HG03135 (cell line): ENCODE measurements at regions not wholly inside any gene's neighbourhood (a gene's known extent, or its start where the extent isn't known, plus 50 kb on each side); places are given as distances from the start of the nearest gene placed in this dataset.
"Not testable (repeated sequence)": the region's sequence is repeated elsewhere in the genome, so short reads cannot be mapped to it uniquely, and the experiment has no call there.

Experiments used
- ATAC-seq: cut with Tn5 transposase; IDR thresholded peaks from one replicate; pipeline ENCODE4 v1.9.1; 2021; ENCODE audit warnings: mild to moderate bottlenecking, moderate library complexity; ENCODE audit not compliant: unreplicated experiment

- no peak for ATAC-seq
These were observed 192.0 kb downstream of the OTUD1 start for GRCh38 chr10:23630885-23631284.

GRCh38 chr10:23643111-23643780 lies 204.4 kb downstream of the OTUD1 start:
- ATAC-seq = no peak

DNA sequence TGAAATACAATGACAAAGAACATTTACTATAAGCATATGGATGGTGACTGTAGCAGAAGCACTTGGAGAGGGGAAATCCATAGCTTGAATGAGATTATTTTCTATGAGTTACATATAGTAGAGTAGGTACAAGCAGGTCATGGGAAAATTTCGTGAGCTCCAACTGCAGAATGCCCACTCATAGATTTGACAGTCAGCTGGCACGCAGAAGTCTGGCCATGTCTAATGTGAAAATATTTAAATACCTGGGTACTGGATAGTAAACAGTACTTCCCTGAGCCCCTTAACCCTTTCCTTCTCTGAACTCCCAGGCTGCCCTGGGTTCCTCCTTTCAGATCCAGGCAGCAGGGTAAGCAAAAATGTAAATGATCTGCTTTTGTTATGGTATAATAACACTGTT lies 209.7 kb downstream of the OTUD1 start:
- no peak for ATAC-seq

GRCh38 chr10:23656735-23657134 lies 217.9 kb downstream of the OTUD1 start:
- ATAC-seq = no peak

- ATAC-seq = no peak
These were observed 218.8 kb downstream of the OTUD1 start for GRCh38 chr10:23657677-23658076.

- not testable (repeated sequence) for ATAC-seq
These were observed 233.0 kb downstream of the OTUD1 start for GRCh38 chr10:23671866-23672265.

DNA sequence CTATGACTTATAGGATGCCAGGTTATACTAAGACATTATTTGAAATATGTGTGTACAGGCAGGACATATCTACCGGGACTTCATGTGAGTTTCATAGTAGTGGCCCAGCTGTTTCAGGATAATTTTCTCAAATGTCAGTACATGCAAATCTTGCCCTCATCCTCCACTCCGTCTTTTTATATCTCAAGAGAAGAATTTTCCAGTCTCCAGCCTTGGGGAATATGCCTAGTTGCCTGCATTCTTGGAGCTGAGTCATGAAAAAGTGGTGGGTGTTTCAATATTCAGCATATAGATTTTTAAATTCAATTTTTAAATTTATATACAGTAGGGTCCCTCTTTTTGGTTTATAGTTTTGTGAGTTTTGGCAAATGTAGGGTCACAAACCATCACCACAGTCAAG lies 236.7 kb downstream of the OTUD1 start:
- ATAC-seq = no peak

DNA sequence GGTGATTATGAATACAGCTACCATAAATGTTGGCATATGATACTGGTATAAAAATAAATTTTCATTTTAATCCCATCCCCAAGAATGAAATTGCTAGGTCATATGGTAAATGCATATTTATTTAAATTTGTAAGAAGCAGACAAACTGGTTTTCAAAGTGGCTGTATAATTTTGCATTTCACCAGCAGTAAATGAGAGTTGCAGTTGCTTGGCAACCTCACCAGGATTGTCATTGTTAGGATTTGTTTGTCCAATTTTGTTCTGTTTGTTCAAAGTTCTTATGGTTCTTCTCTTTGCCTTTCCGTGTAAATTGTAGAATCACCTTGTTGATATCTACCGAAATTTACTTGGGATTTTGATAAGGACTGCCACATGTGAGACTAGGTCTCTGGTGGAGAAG lies 237.4 kb downstream of the OTUD1 start:
- no peak for ATAC-seq

GRCh38 chr10:23686722-23687121 lies 247.8 kb downstream of the OTUD1 start:
- ATAC-seq = no peak

GRCh38 chr10:23692736-23693135 lies 253.9 kb downstream of the OTUD1 start:
- ATAC-seq = no peak

- no peak for ATAC-seq
These were observed 254.6 kb downstream of the OTUD1 start for GRCh38 chr10:23693501-23693901.

GRCh38 chr10:23693925-23694324 lies 255.1 kb downstream of the OTUD1 start:
- ATAC-seq = no peak

GRCh38 chr10:23694446-23694920 lies 255.6 kb downstream of the OTUD1 start:
- ATAC-seq = no peak

DNA sequence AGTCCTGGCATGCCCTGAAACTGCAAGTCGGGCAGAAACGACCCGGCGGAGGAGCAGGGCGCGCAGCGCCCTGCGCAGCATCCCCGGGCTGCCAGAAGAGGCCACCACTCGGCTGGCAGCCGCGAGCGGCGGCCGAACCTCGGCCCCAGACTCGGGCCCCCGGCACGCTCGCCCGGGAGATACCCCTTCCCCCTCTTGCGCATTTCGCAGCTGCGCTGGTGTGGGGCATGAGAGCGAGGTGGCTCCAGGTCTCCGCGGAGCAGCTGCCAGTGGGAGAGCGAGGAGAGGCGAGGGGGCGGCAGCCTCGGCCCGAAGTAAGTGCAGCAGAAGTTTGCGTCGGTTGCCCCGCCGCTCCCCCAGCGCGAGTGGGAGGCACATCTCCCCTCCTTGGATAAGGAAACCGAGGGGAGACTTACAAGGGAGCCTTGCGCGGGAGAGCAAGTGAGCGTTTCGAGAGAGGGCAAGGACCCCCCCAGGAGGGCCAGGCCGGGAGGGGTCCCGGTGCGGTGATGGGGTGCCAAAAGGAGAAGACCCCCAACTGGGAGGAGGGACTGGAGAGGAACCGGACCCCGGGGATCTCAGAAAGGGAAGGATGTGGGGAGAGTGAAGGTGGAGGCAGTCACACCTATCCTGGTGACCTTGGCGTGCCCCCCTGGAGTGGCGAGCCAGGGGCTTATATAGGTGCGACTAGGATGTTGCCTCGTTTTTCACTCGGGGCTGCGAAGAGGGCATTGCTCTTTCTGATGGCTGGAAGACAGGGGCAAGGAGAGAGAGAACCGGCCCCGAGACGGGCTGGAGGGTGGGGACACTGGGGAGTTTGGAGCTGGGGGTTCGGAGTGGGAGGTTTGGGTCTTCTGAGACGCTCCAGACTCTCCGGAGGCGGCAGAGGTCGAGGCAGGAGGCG lies 256.3 kb downstream of the OTUD1 start:
- ATAC-seq = no peak

DNA sequence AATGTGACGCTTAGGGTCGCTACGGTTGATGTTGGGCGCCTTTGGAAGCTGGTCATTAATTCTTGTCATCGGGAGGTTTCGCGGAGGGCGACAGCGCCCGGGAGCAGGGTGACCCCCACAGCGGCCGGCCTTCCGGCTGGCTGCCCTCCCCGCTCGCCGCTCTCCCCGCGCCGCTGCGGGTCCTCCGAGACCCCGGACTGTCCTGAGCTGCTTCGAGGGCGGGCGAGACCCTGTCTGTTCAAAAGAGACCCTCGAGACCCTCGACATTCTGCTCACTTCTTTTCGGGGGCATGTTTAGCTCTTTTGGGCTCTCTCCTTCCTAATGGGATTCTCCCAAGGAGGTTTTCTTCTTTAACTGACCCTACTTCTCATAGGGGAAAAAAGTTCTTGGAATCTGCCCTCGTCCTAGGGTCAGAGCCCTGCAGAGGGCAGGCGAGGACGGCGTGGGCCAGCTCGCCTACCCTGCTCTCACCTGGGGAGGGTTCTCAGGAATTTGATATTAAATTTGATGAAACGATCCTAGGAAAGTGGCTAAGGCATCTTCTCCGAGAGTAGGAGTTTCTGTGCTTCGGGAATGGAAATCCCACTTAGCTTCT lies 257.0 kb downstream of the OTUD1 start:
- no peak for ATAC-seq

GRCh38 chr10:23696476-23696875 lies 257.6 kb downstream of the OTUD1 start:
- ATAC-seq = no peak

DNA sequence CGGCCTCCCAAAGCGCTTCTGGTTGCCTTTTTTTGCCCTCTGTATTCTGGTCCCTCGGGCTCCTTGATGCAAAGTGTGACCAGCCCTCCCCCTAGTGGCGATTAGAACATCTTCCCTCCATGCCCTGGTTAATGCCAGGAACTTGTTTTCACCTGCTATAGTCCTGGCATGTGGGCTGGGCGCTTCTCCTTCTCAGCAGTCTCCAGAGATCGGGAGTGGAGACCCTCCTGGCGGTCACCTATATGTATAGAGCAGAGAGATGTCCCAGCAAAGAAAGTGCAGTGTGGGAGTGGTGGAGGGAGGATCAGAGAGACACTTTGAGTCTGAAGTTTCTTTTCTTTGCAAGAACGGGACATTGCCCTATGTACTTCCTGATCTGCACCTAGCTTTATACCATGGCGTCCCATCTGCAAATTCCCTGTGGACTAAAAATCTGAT lies 264.1 kb downstream of the OTUD1 start:
- peak; percentile 99 for ATAC-seq

GRCh38 chr10:23715363-23715762 lies 276.5 kb downstream of the OTUD1 start:
- ATAC-seq = no peak

GRCh38 chr10:23717913-23718312 lies 279.0 kb downstream of the OTUD1 start:
- no peak for ATAC-seq

- ATAC-seq = no peak
These were observed 280.1 kb downstream of the OTUD1 start for GRCh38 chr10:23718946-23719345.

DNA sequence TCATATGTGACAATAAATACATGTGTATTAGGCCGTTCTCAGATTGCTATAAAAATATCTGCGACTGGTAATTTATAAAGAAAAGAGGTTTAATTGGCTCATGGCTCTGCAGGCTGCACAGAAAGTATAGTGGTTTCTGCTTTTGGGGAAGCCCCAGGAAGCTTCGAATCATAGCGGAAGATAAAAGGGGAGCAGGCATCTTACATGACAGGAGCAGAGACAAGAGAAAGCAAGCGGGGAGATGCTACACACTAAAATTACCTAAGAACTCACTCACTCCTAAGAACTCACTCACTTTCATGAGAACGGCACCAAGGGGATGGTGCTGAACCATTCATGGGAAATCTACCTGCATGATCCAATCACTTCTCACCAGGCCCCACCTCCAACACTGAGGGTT lies 284.9 kb downstream of the OTUD1 start:
- no peak for ATAC-seq

GRCh38 chr10:23725548-23725947 lies 286.7 kb downstream of the OTUD1 start:
- no peak for ATAC-seq
